ENCODE measurements at regions not wholly inside any gene's neighbourhood (a gene's known extent, or its start where the extent isn't known, plus 50 kb on each side); places are given as distances from the start of the nearest gene placed in this dataset.

- TF ChIP-seq POLR2A (IDR thresholded peaks at IDR 0.05), result no peak
- no peak for TF ChIP-seq CTCF (IDR thresholded peaks at IDR 0.05)
These were observed 318.1 kb downstream of the HHIPL2 start for GRCh38 chr1:222229672-222230312.

Measured in uterus (tissue), 2 donors.